MCF 10A (cell line): ENCODE measurements at regions not wholly inside any gene's neighbourhood (a gene's known extent, or its start where the extent isn't known, plus 50 kb on each side); places are given as distances from the start of the nearest gene placed in this dataset.
"Not testable (repeated sequence)": the region's sequence is repeated elsewhere in the genome, so short reads cannot be mapped to it uniquely, and the experiment has no call there.

Source experiments
- BruUV-seq: library from RNA; stranded (reverse); fragments of 400-500 nt; replicated peaks from 2 replicates; lab custom pipeline; 2021; lab: Mats Ljungman, UMichigan
- CTCF ChIA-PET: fragments of 300-600 bp; sonication (Branson Sonifier 250); formaldehyde crosslinking; extraction: SDS; loops from one replicate; lab custom pipeline; 2021; ENCODE audit warnings: antibody characterized with exemption, inconsistent platforms; lab: Yijun Ruan, JAX
- POLR2A ChIA-PET: fragments of 300-600, 350-650 bp; sonication (Branson Sonifier 250); formaldehyde crosslinking; extraction: SDS; loops from one replicate; lab custom pipeline; 2020; ENCODE audit warnings: antibody characterized with exemption, inconsistent platforms; lab: Yijun Ruan, JAX
- DNase-seq: peaks from one replicate; pipeline ENCODE4 v3.0.0-alpha.2; 2018; ENCODE audit not compliant: unreplicated experiment
- H3K27ac Mint-ChIP-seq: one replicate; pipeline ENCODE4 v1.8.0; 2022; ENCODE audit warnings: mild to moderate bottlenecking, low read depth, mixed read lengths; ENCODE audit not compliant: unreplicated experiment
- H3K27me3 Mint-ChIP-seq: one replicate; pipeline ENCODE4 v1.8.0; 2022; ENCODE audit warnings: mixed read lengths; ENCODE audit not compliant: insufficient read depth, unreplicated experiment
- H3K36me3 Mint-ChIP-seq: one replicate; pipeline ENCODE4 v1.8.0; 2022; ENCODE audit warnings: mild to moderate bottlenecking, moderate library complexity, mixed read lengths; ENCODE audit not compliant: insufficient read depth, unreplicated experiment
- H3K4me1 Mint-ChIP-seq: one replicate; pipeline ENCODE4 v1.8.0; 2022; ENCODE audit warnings: mixed read lengths; ENCODE audit not compliant: insufficient read depth, unreplicated experiment
- H3K4me3 Mint-ChIP-seq: one replicate; pipeline ENCODE4 v1.8.0; 2022; ENCODE audit warnings: mild to moderate bottlenecking, moderate library complexity, mixed read lengths; ENCODE audit not compliant: unreplicated experiment
- H3K9me3 Mint-ChIP-seq: one replicate; pipeline ENCODE4 v1.8.0; 2022; ENCODE audit warnings: mixed read lengths; ENCODE audit not compliant: unreplicated experiment
- CTCF ChIP-seq: fragments of 200-600 bp; IDR thresholded peaks from one replicate; pipeline ENCODE4 v1.8.0; 2022; ENCODE audit warnings: antibody characterized with exemption, mild to moderate bottlenecking; ENCODE audit not compliant: unreplicated experiment
- intact Hi-C: fragments of 100-400 bp; cut with micrococcal nuclease; formaldehyde crosslinking; loops from 2 replicates; pipeline ENCODE4 v1.14.1; 2022

- DNase-seq, result no peak
- no peak overlapping the region for H3K4me3 Mint-ChIP-seq
- no peaks in the 10 kb centered on the region for H3K27me3 Mint-ChIP-seq
- no peaks in the 10 kb centered on the region for H3K9me3 Mint-ChIP-seq
- H3K27ac Mint-ChIP-seq, result no peak overlapping the region
- ChIA-PET CTCF (no interaction called here), POLR2A (no interaction called here)
- BruUV-seq, result no TSS peak
- no peaks in the 10 kb centered on the region for H3K36me3 Mint-ChIP-seq
- H3K4me1 Mint-ChIP-seq, result no peaks in the 10 kb centered on the region
- intact Hi-C loops, result no loop called here
- TF ChIP-seq CTCF, result no peak
Measured at GRCh38 chr10:37067576-37067975, 57.8 kb upstream of the ANKRD30A start.

DNA sequence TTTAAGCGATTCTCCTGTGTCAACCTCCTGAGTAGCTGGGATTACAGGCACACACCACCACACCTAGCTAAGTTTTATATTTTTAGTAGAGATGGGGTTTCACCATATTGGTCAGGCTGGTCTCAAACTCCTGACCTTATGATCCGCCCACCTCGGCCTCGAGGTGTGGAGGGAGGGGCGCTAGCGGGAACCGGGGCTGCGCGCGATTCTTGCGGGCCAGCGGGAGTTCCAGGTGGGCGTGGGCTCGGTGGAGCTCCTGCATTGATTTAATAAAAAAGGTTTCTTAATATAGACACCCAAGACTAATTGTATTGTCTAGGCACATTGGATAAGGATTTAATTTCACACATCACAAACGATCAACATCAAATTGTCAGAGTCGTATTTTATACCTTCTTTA is 63.1 kb upstream of the ANKRD30A start:
- intact Hi-C loops, H3K36me3 Mint-ChIP-seq, H3K4me3 Mint-ChIP-seq, H3K9me3 Mint-ChIP-seq, CTCF ChIA-PET, BruUV-seq, H3K4me1 Mint-ChIP-seq, POLR2A ChIA-PET, H3K27ac Mint-ChIP-seq, DNase-seq: not testable (repeated sequence)
- H3K27me3 Mint-ChIP-seq, result peaks cover 28% of the 10 kb centered on the region

GRCh38 chr10:37057261-37057660 is 68.1 kb upstream of the ANKRD30A start:
- DNase-seq, result no peak
- ChIA-PET POLR2A (interaction anchor here (0.6 kb wide), 2 partner anchors 9 to 31 kb away, joined by 3 read pairs; no protein-coding TSS in a partner anchor), CTCF (no interaction called here)
- BruUV-seq, result no TSS peak
- Mint-ChIP-seq H3K4me3 (no peak overlapping the region), H3K4me1 (no peaks in the 10 kb centered on the region), H3K36me3 (peaks cover 7% of the 10 kb centered on the region), H3K27me3 (peaks cover 57% of the 10 kb centered on the region), H3K9me3 (no peaks in the 10 kb centered on the region), H3K27ac (no peak overlapping the region)
- intact Hi-C loops, result no loop called here
- no peak for TF ChIP-seq CTCF

GRCh38 chr10:37053476-37053875 is 71.9 kb upstream of the ANKRD30A start:
- BruUV-seq, result no TSS peak
- CTCF ChIA-PET, result no interaction called here
- no peaks in the 10 kb centered on the region for H3K9me3 Mint-ChIP-seq

GRCh38 chr10:37049982-37050381 is 75.4 kb upstream of the ANKRD30A start:
- H3K9me3 Mint-ChIP-seq, BruUV-seq, H3K27ac Mint-ChIP-seq, H3K4me1 Mint-ChIP-seq, DNase-seq, H3K4me3 Mint-ChIP-seq, POLR2A ChIA-PET, CTCF ChIA-PET, H3K36me3 Mint-ChIP-seq, intact Hi-C loops: not testable (repeated sequence)
- peaks cover 63% of the 10 kb centered on the region for H3K27me3 Mint-ChIP-seq

More at GRCh38 chr10:37053476-37053875, 71.9 kb upstream of the ANKRD30A start:
- Mint-ChIP-seq H3K4me1 (no peaks in the 10 kb centered on the region), H3K27me3 (peaks cover 48% of the 10 kb centered on the region), H3K36me3 (no peaks in the 10 kb centered on the region), H3K4me3 (no peak overlapping the region), H3K27ac (no peak overlapping the region)
- intact Hi-C loops, result no loop called here
- no peak for TF ChIP-seq CTCF
- POLR2A ChIA-PET, result no interaction called here
- no peak for DNase-seq

GRCh38 chr10:37044319-37044718 is 81.1 kb upstream of the ANKRD30A start:
- H3K4me3 Mint-ChIP-seq, DNase-seq, CTCF ChIA-PET, H3K4me1 Mint-ChIP-seq, H3K9me3 Mint-ChIP-seq, H3K36me3 Mint-ChIP-seq, H3K27ac Mint-ChIP-seq, POLR2A ChIA-PET, intact Hi-C loops, BruUV-seq: not testable (repeated sequence)
- H3K27me3 Mint-ChIP-seq, result peaks cover 26% of the 10 kb centered on the region
